Esophagus muscularis mucosa (tissue), 4 donors: ENCODE measurements at regions not wholly inside any gene's neighbourhood (a gene's known extent, or its start where the extent isn't known, plus 50 kb on each side); places are given as distances from the start of the nearest gene placed in this dataset.

ENCODE experiments used
- DNase-seq: peaks from one replicate; pipeline ENCODE4 v3.0.0-alpha.2; 2017; ENCODE audit errors: extremely low spot score
- H3K27ac ChIP-seq, 4 donors: fragments of 200-600 bp; sonication (generic); replicated peaks in 1 of 4; 1 replicate in 3 of 4; 2 replicates in 1 of 4; pipeline ENCODE4 v1.5.1; 2016 to 2019; ENCODE audit warnings: mild to moderate bottlenecking in 1 of 4
- H3K27me3 ChIP-seq, 4 donors: fragments of 200-600 bp; sonication (generic); one replicate each; pipeline versions ENCODE4 v1.5.1 to v1.6.0; 2016 to 2019
- H3K36me3 ChIP-seq, 4 donors: fragments of 200-600 bp; sonication (generic); one replicate each; pipeline ENCODE4 v1.5.1; 2016 to 2019
- H3K4me1 ChIP-seq, 4 donors: fragments of 200-600 bp; sonication (generic); one replicate each; pipeline ENCODE4 v1.5.1; 2016 to 2019
- H3K4me3 ChIP-seq, 4 donors: fragments of 200-600 bp; sonication (generic); 1 replicate in 2 of 4; 2 replicates in 2 of 4; pipeline ENCODE4 v1.5.1; 2016 to 2019; ENCODE audit warnings: mild to moderate bottlenecking in 4 of 4, moderate library complexity in 1 of 4
- H3K9me3 ChIP-seq, 4 donors: fragments of 200-600 bp; sonication (generic); 1 replicate in 3 of 4; 2 replicates in 1 of 4; pipeline ENCODE4 v1.5.1; 2016 to 2019
- CTCF ChIP-seq, 3 experiments: fragments of 200-600 bp in 2 of 3; fragments of 450-650 bp in 1 of 3; sonication (generic) in 2 of 3; IDR thresholded peaks; one replicate each; pipeline ENCODE4 v1.5.1; 2017 to 2019; ENCODE audit warnings: antibody characterized with exemption in 3 of 3, mild to moderate bottlenecking in 2 of 3, moderate library complexity in 1 of 3
- EP300 ChIP-seq: sonication (generic); formaldehyde crosslinking; IDR thresholded peaks from one replicate; pipeline ENCODE4 v1.6.1; 2017; ENCODE audit warnings: antibody characterized with exemption
- POLR2A ChIP-seq: fragments of 450-650 bp; IDR thresholded peaks from one replicate; pipeline ENCODE4 v1.6.1; 2017; ENCODE audit warnings: antibody characterized with exemption, moderate library complexity, mild to moderate bottlenecking, low read depth
- POLR2AphosphoS5 ChIP-seq, 2 donors: sonication (generic); formaldehyde crosslinking; IDR thresholded peaks; one replicate each; pipeline ENCODE4 v1.6.1; 2017; ENCODE audit warnings: antibody characterized with exemption in 2 of 2
- WGBS: methylation state at CpG from one replicate; pipeline ENCODE4 v1.1.5; 2018; 5-methylcytosine and 5-hydroxymethylcytosine counted together
- intact Hi-C: fragments of 100-400 bp; cut with DNase I; formaldehyde crosslinking; loops from one replicate; pipeline ENCODE4 v1.15.1; 2023

- Histone ChIP-seq H3K9me3 (no peaks in the 10 kb centered on the region), H3K36me3 (no peaks in the 10 kb centered on the region), H3K27me3 (no peaks in the 10 kb centered on the region), H3K27ac (no peak overlapping the region), H3K4me3 (no peak overlapping the region), H3K4me1 (no peaks in the 10 kb centered on the region)
- intact Hi-C loops = no loop called here
- no peak for DNase-seq
- TF ChIP-seq POLR2A (no peak), EP300 (no peak), CTCF (IDR thresholded peaks at IDR 0.05) (no peak), POLR2AphosphoS5 (IDR thresholded peaks at IDR 0.05) (no peak)
- 39% methylated on average over 9 of the region's 9 CpGs for WGBS
These were observed 140.2 kb upstream of the LPAR1 start for GRCh38 chr9:111178331-111179055.

- DNase-seq = no peak
- no peaks in the 10 kb centered on the region for H3K36me3 ChIP-seq
- H3K9me3 ChIP-seq = no peaks in the 10 kb centered on the region
- H3K4me1 ChIP-seq = no peaks in the 10 kb centered on the region
- TF ChIP-seq POLR2AphosphoS5 (IDR thresholded peaks at IDR 0.05) (no peak), POLR2A (no peak), EP300 (no peak), CTCF (IDR thresholded peaks at IDR 0.05) (no peak)
- H3K4me3 ChIP-seq = no peak overlapping the region
- no peak overlapping the region for H3K27ac ChIP-seq
- intact Hi-C loops = no loop called here
- H3K27me3 ChIP-seq = no peaks in the 10 kb centered on the region
- WGBS = 84% methylated on average over 6 of the region's 6 CpGs
These were observed 138.2 kb upstream of the LPAR1 start for GRCh38 chr9:111176511-111176910.

- Histone ChIP-seq H3K4me3 (no peak overlapping the region), H3K4me1 (no peaks in the 10 kb centered on the region), H3K27ac (no peak overlapping the region), H3K27me3 (no peaks in the 10 kb centered on the region), H3K9me3 (no peaks in the 10 kb centered on the region), H3K36me3 (no peaks in the 10 kb centered on the region)
- TF ChIP-seq CTCF (IDR thresholded peaks at IDR 0.05) (no peak), POLR2AphosphoS5 (IDR thresholded peaks at IDR 0.05) (no peak), EP300 (no peak), POLR2A (no peak)
- intact Hi-C loops = no loop called here
- no peak for DNase-seq
These were observed 137.1 kb upstream of the LPAR1 start for GRCh38 chr9:111175350-111175749.

GRCh38 chr9:111167341-111167740 is 129.1 kb upstream of the LPAR1 start:
- 99% methylated on average over 2 of the region's 2 CpGs for WGBS
- no peak overlapping the region for H3K4me3 ChIP-seq
- peaks cover 0 to 19% (median 13%) of the 10 kb centered on the region in 4 donors for H3K9me3 ChIP-seq
- H3K27me3 ChIP-seq = no peaks in the 10 kb centered on the region
- no peak for DNase-seq
- H3K36me3 ChIP-seq = no peaks in the 10 kb centered on the region
- intact Hi-C loops = no loop called here
- H3K27ac ChIP-seq = no peak overlapping the region
- no peaks in the 10 kb centered on the region for H3K4me1 ChIP-seq
- TF ChIP-seq POLR2AphosphoS5 (IDR thresholded peaks at IDR 0.05) = no peak
- no peak for TF ChIP-seq POLR2A
- TF ChIP-seq EP300 = no peak
- no peak for TF ChIP-seq CTCF (IDR thresholded peaks at IDR 0.05)
